H9 (cell line): ENCODE measurements at regions not wholly inside any gene's neighbourhood (a gene's known extent, or its start where the extent isn't known, plus 50 kb on each side); places are given as distances from the start of the nearest gene placed in this dataset.

Experiments
- DNase-seq: peaks from one replicate; pipeline ENCODE4 v3.0.0-alpha.2; 2017
- H2AFZ ChIP-seq: one replicate; pipeline ENCODE4 v1.6.1; 2013; ENCODE audit warnings: mild to moderate bottlenecking, low read length, control low read depth, moderate library complexity
- H2AK5ac ChIP-seq: 2 replicates; pipeline ENCODE4 v1.6.1; 2013; ENCODE audit warnings: low read length, control low read depth, mixed read lengths; ENCODE audit not compliant: insufficient read length
- H2BK120ac ChIP-seq: one replicate; pipeline ENCODE4 v1.6.1; 2013; ENCODE audit warnings: low read depth, mild to moderate bottlenecking, low read length, control low read depth, inconsistent platforms; ENCODE audit not compliant: poor library complexity, severe bottlenecking
- H2BK12ac ChIP-seq: 2 replicates; pipeline ENCODE4 v1.6.1; 2013; ENCODE audit warnings: low read length, control low read depth, mixed read lengths, low read depth; ENCODE audit not compliant: insufficient read length
- H2BK15ac ChIP-seq: 2 replicates; pipeline ENCODE4 v1.6.1; 2013; ENCODE audit warnings: low read depth, low read length, control low read depth
- H2BK20ac ChIP-seq: one replicate; pipeline ENCODE4 v1.6.1; 2013; ENCODE audit warnings: low read depth, mild to moderate bottlenecking, low read length, control low read depth, inconsistent platforms; ENCODE audit not compliant: poor library complexity, severe bottlenecking
- H2BK5ac ChIP-seq: 2 replicates; pipeline ENCODE4 v1.6.1; 2013; ENCODE audit warnings: low read length, control low read depth, mixed read lengths; ENCODE audit not compliant: insufficient read length
- H3K14ac ChIP-seq: 2 replicates; pipeline ENCODE4 v1.6.1; 2013; ENCODE audit warnings: low read length, control low read depth; ENCODE audit not compliant: insufficient read depth
- H3K18ac ChIP-seq: 2 replicates; pipeline ENCODE4 v1.6.1; 2013; ENCODE audit warnings: low read depth, mild to moderate bottlenecking, mixed read lengths, low read length, control low read depth; ENCODE audit not compliant: insufficient read length
- H3K23ac ChIP-seq: 2 replicates; pipeline ENCODE4 v1.6.1; 2013; ENCODE audit warnings: low read length, control low read depth, mixed read lengths, low read depth; ENCODE audit not compliant: insufficient read length
- H3K23me2 ChIP-seq: 2 replicates; pipeline ENCODE4 v1.6.1; 2013; ENCODE audit warnings: low read depth, mild to moderate bottlenecking, mixed read lengths, low read length, control low read depth; ENCODE audit not compliant: insufficient read length, poor library complexity, severe bottlenecking
- H3K27ac ChIP-seq: 2 replicates; pipeline ENCODE4 v1.5.1; 2013; ENCODE audit warnings: low read length, control low read depth, mixed read lengths, low read depth; ENCODE audit not compliant: insufficient read length
- H3K27me3 ChIP-seq: 2 replicates; pipeline ENCODE4 v1.6.1; 2013; ENCODE audit warnings: low read length, control low read depth, inconsistent platforms; ENCODE audit not compliant: insufficient read depth
- H3K4ac ChIP-seq: 2 replicates; pipeline ENCODE4 v1.6.1; 2013; ENCODE audit warnings: low read depth, mild to moderate bottlenecking, control low read depth, inconsistent platforms, low read length, moderate library complexity
- H3K4me1 ChIP-seq: 2 replicates; pipeline ENCODE4 v1.6.1; 2013; ENCODE audit warnings: low read length, control low read depth, inconsistent platforms; ENCODE audit not compliant: insufficient read depth
- H3K4me2 ChIP-seq: 2 replicates; pipeline ENCODE4 v1.6.1; 2013; ENCODE audit warnings: low read length, control low read depth, mixed read lengths; ENCODE audit not compliant: insufficient read length, insufficient read depth
- H3K56ac ChIP-seq: 2 replicates; pipeline ENCODE4 v1.6.1; 2013; ENCODE audit warnings: low read depth, mild to moderate bottlenecking, mixed read lengths, low read length, control low read depth; ENCODE audit not compliant: insufficient read length
- H3K79me1 ChIP-seq: 2 replicates; pipeline ENCODE4 v1.6.1; 2013; ENCODE audit warnings: low read depth, mild to moderate bottlenecking, moderate library complexity, low read length, control low read depth, inconsistent platforms; ENCODE audit not compliant: insufficient read depth, poor library complexity, severe bottlenecking
- H3K79me2 ChIP-seq: 2 replicates; pipeline ENCODE4 v1.6.1; 2013; ENCODE audit warnings: low read length, control low read depth, inconsistent platforms; ENCODE audit not compliant: insufficient read depth
- H3K9ac ChIP-seq: 2 replicates; pipeline ENCODE4 v1.6.1; 2013; ENCODE audit warnings: low read length, control low read depth, mixed read lengths; ENCODE audit not compliant: insufficient read length; ENCODE audit errors: extremely low read depth
- H3K9me3 ChIP-seq: one replicate; pipeline ENCODE4 v1.6.1; 2013; ENCODE audit warnings: low read depth, low read length, inconsistent platforms; ENCODE audit not compliant: control insufficient read depth
- H3T11ph ChIP-seq: one replicate; pipeline ENCODE4 v1.6.1; 2013; ENCODE audit warnings: mild to moderate bottlenecking, low read length, control low read depth, inconsistent platforms
- H4K20me1 ChIP-seq: one replicate; pipeline ENCODE4 v1.6.1; 2013; ENCODE audit not compliant: control insufficient read depth, insufficient read length, insufficient read depth
- H4K5ac ChIP-seq: 2 replicates; pipeline ENCODE4 v1.6.1; 2013; ENCODE audit warnings: low read depth, mild to moderate bottlenecking, mixed read lengths, low read length, control low read depth; ENCODE audit not compliant: insufficient read length
- H4K8ac ChIP-seq: replicated peaks from 2 replicates; pipeline ENCODE4 v1.6.1; 2013; ENCODE audit warnings: low read length, control low read depth, mixed read lengths, low read depth; ENCODE audit not compliant: insufficient read length
- H4K91ac ChIP-seq: 2 replicates; pipeline ENCODE4 v1.6.1; 2013; ENCODE audit warnings: low read depth, mild to moderate bottlenecking, moderate library complexity, mixed read lengths, low read length, control low read depth; ENCODE audit not compliant: insufficient read length
- H3K27ac Mint-ChIP-seq, 3 experiments: 2 replicates in 2 of 3; 3 replicates in 1 of 3; pipeline ENCODE4 v1.8.0; 2020 to 2021; ENCODE audit warnings: mixed read lengths in 3 of 3, mild to moderate bottlenecking in 1 of 3, moderate library complexity in 1 of 3
- H3K27me3 Mint-ChIP-seq: 2 replicates; pipeline ENCODE4 v1.8.0; 2021; ENCODE audit warnings: low read depth, mild to moderate bottlenecking, moderate library complexity, mixed read lengths
- H3K36me3 Mint-ChIP-seq, 3 experiments: 2 replicates in 2 of 3; 3 replicates in 1 of 3; pipeline ENCODE4 v1.8.0; 2020 to 2021; ENCODE audit warnings: low read depth in 3 of 3, mixed read lengths in 3 of 3; ENCODE audit not compliant: insufficient read depth in 1 of 3
- H3K4me1 Mint-ChIP-seq, 2 experiments: 2 replicates each; pipeline ENCODE4 v1.8.0; 2020; ENCODE audit warnings: mixed read lengths in 2 of 2
- H3K4me3 Mint-ChIP-seq, 2 experiments: 2 replicates in 1 of 2; 3 replicates in 1 of 2; pipeline ENCODE4 v1.8.0; 2020 to 2021; ENCODE audit warnings: mild to moderate bottlenecking in 2 of 2, mixed read lengths in 2 of 2, moderate library complexity in 1 of 2
- H3K9me3 Mint-ChIP-seq, 2 experiments: 2 replicates in 1 of 2; 3 replicates in 1 of 2; pipeline ENCODE4 v1.8.0; 2020; ENCODE audit warnings: mild to moderate bottlenecking in 2 of 2, mixed read lengths in 2 of 2, moderate library complexity in 1 of 2
- WGBS: extraction: QIAGEN DNeasy Blood & Tissue Kit; methylation state at CpG from one replicate; pipeline ENCODE4 v1.1.7; 2013; ENCODE audit warnings: missing lambda C conversion rate, low lambda C conversion rate, mixed read lengths; ENCODE audit not compliant: insufficient read length; ENCODE audit errors: extremely low coverage; 5-methylcytosine and 5-hydroxymethylcytosine counted together
- TF ChIP-seq, protein P1 (sequence below): fragments of 200-600 bp; sonication (generic); conservative IDR thresholded peaks from 3 replicates; pipeline ENCODE4 v1.8.0; 2021; ENCODE audit warnings: antibody characterized with exemption, mild to moderate bottlenecking

DNA sequence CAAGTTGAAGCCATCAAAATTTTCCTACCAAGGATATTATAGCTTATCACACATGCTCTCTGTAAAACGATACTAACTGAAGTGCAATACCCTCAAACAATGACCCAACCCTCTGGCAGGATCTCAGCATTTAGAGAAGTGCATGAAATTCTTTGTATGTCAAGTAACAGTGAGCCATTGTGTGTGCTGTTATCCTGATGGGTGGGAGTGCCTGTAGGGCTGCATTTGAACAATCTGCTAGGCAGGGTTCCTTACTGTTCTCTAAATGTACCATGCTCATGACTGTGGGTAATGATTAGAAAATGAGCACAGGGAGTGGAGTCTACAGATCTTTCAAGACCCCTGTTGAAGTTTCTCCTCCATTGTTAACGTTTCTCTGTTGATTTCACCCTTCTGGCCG, 398.1 kb downstream of the NSUN3 start:
- H3K4me3 Mint-ChIP-seq: no peak overlapping the region
- H3K18ac ChIP-seq: no peak overlapping the region
- H3K4me1 ChIP-seq: peaks cover 2% of the 10 kb centered on the region; the same call in 1 of the 2 replicates
- H3K4me1 Mint-ChIP-seq: peaks cover 6 to 9% of the 10 kb centered on the region in 2 experiments; a peak in 3 of 4 replicates
- no peak overlapping the region for H2AK5ac ChIP-seq
- no peaks in the 10 kb centered on the region for H3K27me3 ChIP-seq
- TF ChIP-seq, protein P1, sequence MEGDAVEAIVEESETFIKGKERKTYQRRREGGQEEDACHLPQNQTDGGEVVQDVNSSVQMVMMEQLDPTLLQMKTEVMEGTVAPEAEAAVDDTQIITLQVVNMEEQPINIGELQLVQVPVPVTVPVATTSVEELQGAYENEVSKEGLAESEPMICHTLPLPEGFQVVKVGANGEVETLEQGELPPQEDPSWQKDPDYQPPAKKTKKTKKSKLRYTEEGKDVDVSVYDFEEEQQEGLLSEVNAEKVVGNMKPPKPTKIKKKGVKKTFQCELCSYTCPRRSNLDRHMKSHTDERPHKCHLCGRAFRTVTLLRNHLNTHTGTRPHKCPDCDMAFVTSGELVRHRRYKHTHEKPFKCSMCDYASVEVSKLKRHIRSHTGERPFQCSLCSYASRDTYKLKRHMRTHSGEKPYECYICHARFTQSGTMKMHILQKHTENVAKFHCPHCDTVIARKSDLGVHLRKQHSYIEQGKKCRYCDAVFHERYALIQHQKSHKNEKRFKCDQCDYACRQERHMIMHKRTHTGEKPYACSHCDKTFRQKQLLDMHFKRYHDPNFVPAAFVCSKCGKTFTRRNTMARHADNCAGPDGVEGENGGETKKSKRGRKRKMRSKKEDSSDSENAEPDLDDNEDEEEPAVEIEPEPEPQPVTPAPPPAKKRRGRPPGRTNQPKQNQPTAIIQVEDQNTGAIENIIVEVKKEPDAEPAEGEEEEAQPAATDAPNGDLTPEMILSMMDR: no peak
- H2BK20ac ChIP-seq: no peak overlapping the region
- H3K9ac ChIP-seq: no peak overlapping the region
- no peak overlapping the region for H3K27ac Mint-ChIP-seq
- H4K5ac ChIP-seq: no peak overlapping the region
- no peak overlapping the region for H3K23ac ChIP-seq
- no peaks in the 10 kb centered on the region for H3K79me1 ChIP-seq
- H3K27ac ChIP-seq: no peak overlapping the region
- no peaks in the 10 kb centered on the region for H3K9me3 ChIP-seq
- H2AFZ ChIP-seq: no peak overlapping the region
- no CpG with 5 or more reads among the region's 3 CpGs for WGBS
- no peaks in the 10 kb centered on the region for H3K79me2 ChIP-seq
- no peak overlapping the region for H3K56ac ChIP-seq
- no peaks in the 10 kb centered on the region for H4K20me1 ChIP-seq
- H4K8ac ChIP-seq: no peak overlapping the region
- no peaks in the 10 kb centered on the region for H3K23me2 ChIP-seq
- H3T11ph ChIP-seq: no peak overlapping the region
- H3K4me2 ChIP-seq: no peak overlapping the region
- no peak for DNase-seq
- no peak overlapping the region; the same call in 1 of the 2 replicates for H3K14ac ChIP-seq
- H2BK12ac ChIP-seq: no peak overlapping the region
- H3K4ac ChIP-seq: no peak overlapping the region
- no peak overlapping the region for H2BK120ac ChIP-seq
- H4K91ac ChIP-seq: no peak overlapping the region
- H2BK15ac ChIP-seq: no peak overlapping the region
- H3K36me3 Mint-ChIP-seq: no peaks in the 10 kb centered on the region
- H3K9me3 Mint-ChIP-seq: no peaks in the 10 kb centered on the region
- H3K27me3 Mint-ChIP-seq: no peaks in the 10 kb centered on the region
- H2BK5ac ChIP-seq: no peak overlapping the region
